Effector CD4-positive, alpha-beta T cell (primary cell): ENCODE measurements at regions not wholly inside any gene's neighbourhood (a gene's known extent, or its start where the extent isn't known, plus 50 kb on each side); places are given as distances from the start of the nearest gene placed in this dataset.
"Not testable (repeated sequence)": the region's sequence is repeated elsewhere in the genome, so short reads cannot be mapped to it uniquely, and the experiment has no call there.

ENCODE experiments used
- DNase-seq: peaks from one replicate; pipeline ENCODE4 v3.0.0-alpha.2; 2020

DNA sequence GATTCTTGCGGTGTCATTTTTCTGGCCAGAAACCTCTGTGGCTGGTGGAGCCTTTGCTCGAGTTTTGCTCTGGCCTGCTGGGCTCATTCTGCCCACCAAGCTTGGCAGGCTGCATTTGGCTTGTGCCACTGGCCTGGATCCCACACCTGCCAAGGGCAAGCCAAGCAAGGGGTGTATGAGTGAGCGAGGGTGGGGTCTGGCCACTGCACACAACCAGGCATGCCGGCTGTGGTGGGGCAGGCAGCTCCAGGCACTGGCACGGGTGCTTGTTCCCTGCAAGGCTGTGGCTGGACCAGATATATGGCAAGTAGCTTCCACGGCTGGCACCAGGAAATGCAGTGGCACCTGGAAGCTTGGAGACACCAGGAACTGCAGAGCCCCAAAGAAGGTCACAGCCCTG, 68.6 kb upstream of the PPP3CA start:
- no peak for DNase-seq

DNA sequence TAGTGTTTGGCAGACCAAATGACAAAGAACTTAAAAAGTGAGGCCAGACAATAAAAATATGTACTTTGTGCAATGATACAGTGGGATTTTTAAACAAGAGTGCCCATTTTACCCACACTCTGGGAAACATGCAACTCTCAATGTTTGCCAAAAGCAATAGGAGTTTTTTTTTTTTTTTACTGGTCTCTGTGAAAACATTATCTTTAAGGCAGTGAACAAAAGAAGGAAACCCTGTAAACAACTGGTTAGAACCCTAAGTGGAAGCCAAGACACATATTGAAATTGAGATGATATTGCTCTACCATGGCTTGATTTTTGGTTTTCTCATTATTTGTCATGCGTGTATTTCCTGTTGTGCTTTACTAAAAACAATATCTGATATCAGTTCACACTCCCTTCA, 67.2 kb upstream of the PPP3CA start:
- no peak for DNase-seq

DNA sequence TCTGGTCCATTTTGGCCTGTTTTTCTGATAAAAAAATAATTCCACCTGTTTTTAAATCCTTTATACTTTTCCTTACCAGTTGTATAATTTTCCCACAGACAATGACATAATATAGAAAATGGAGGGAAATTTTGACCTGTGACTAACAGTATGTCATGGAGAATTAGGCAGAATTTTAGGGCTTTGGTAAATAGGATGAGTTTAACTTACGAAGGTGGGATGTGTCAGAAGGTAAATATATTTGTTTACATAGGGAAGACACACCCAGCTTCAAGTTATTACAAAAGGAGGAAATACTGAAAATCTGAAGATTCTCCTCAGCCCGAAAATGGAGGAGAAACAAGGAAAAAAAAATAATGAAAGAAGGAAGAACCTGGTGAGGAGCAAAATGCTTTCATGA, 64.6 kb upstream of the PPP3CA start:
- no peak for DNase-seq

DNA sequence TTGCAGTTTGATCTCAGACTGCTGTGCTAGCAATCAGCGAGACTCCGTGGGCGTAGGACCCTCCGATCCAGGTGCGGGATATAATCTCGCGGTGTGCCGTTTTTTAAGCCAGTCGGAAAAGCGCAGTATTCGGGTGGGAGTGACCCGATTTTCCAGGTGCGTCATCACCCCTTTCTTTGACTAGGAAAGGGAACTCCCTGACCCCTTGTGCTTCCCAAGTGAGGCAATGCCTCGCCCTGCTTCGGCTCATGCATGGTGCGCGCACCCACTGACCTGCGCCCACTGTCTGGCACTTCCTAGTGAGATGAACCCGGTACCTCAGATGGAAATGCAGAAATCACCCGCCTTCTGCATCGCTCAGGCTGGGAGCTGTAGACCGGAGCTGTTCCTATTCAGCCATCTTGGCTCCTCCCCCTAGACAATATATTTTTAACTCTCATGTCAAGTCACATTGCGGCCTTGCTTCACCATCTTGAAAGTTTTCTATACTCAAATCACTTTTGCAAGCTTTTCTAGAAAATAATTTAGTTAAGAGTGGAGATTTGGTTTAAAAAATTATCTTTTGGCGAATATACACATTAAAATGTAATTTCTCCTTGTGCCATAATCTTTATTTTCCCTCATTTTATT, 64.1 kb upstream of the PPP3CA start:
- not testable (repeated sequence) for DNase-seq

DNA sequence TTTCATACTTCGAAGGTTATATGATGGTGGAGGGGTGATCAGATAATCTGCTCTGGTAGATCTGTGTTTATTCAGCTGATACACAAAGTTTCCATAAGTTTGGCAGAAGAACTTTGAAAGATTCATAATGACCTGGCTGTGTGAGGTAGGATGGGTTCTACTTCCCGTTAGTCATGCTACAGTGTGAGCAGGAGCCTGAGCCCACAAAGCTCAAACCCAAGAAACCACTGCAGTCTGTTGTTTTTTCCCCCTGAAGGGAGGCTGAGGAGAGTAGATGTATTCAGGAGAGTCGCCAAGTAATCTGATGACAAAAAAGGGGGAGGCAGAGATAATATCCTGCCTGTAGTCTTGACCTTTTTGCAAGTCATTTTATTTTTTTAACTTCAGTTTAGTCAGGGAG, 52.8 kb upstream of the PPP3CA start:
- no peak for DNase-seq

DNA sequence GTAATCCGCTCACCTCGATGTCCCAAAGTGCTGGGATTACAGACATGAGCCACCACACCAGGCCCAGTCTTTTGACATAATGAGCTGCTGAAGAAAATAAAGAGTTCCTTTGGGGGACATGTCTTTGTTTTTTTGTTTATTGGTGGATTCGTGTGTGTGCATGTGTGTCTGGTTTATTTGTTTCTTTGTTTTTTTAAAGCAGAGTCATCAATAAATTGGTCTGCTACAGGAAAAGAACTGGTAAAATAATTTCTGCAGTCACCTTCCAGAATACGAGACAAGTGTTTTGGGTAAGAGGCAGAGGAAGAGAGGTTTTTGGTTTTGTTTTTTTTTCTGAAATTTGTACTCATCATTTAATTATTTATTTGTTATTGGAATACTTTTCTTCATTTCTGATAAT, 51.5 kb upstream of the PPP3CA start:
- DNase-seq: no peak
